Activated T-cell treated with anti-CD3 and anti-CD28 coated beads, Interleukin-2, amount 50 U/mL, for 48 hours (primary cell): ENCODE measurements at regions not wholly inside any gene's neighbourhood (a gene's known extent, or its start where the extent isn't known, plus 50 kb on each side); places are given as distances from the start of the nearest gene placed in this dataset.

Experiments
- DNase-seq, 2 experiments: peaks; one replicate each; pipeline ENCODE4 v3.0.0-alpha.2; 2020

GRCh38 chr12:92552412-92553108, 150.2 kb upstream of the PLEKHG7 start:
- no peak for DNase-seq

GRCh38 chr12:92551853-92552397, 150.9 kb upstream of the PLEKHG7 start:
- peak; percentile 65 to 67 for DNase-seq

- no peak for DNase-seq
These were observed 151.6 kb upstream of the PLEKHG7 start for GRCh38 chr12:92551210-92551609.

- DNase-seq: no peak
These were observed 152.1 kb upstream of the PLEKHG7 start for GRCh38 chr12:92550661-92551060.

GRCh38 chr12:92550254-92550653, 152.5 kb upstream of the PLEKHG7 start:
- no peak for DNase-seq

- DNase-seq: no peak
These were observed 153.3 kb upstream of the PLEKHG7 start for GRCh38 chr12:92549516-92549915.

- DNase-seq: no peak
These were observed 154.9 kb upstream of the PLEKHG7 start for GRCh38 chr12:92547906-92548305.

- DNase-seq: no peak
These were observed 155.4 kb upstream of the PLEKHG7 start for GRCh38 chr12:92547420-92547819.

GRCh38 chr12:92546635-92547348, 156.0 kb upstream of the PLEKHG7 start:
- DNase-seq: no peak

GRCh38 chr12:92546259-92546634, 156.5 kb upstream of the PLEKHG7 start:
- no peak for DNase-seq

GRCh38 chr12:92544322-92544721, 158.5 kb upstream of the PLEKHG7 start:
- DNase-seq: no peak

GRCh38 chr12:92543840-92544239, 158.9 kb upstream of the PLEKHG7 start:
- no peak for DNase-seq

- no peak for DNase-seq
These were observed 159.4 kb upstream of the PLEKHG7 start for GRCh38 chr12:92543359-92543758.

GRCh38 chr12:92541731-92542130, 161.1 kb upstream of the PLEKHG7 start:
- DNase-seq: no peak

- DNase-seq: no peak
These were observed 161.9 kb upstream of the PLEKHG7 start for GRCh38 chr12:92540782-92541423.

- peak in 1 of 2 experiments; percentile 28 for DNase-seq
These were observed 162.6 kb upstream of the PLEKHG7 start for GRCh38 chr12:92539976-92540781.

GRCh38 chr12:92539110-92539749, 163.6 kb upstream of the PLEKHG7 start:
- peak in 1 of 2 experiments; percentile 29 for DNase-seq

GRCh38 chr12:92537290-92537960, 165.4 kb upstream of the PLEKHG7 start:
- DNase-seq: no peak

- no peak for DNase-seq
These were observed 166.8 kb upstream of the PLEKHG7 start for GRCh38 chr12:92535961-92536360.

GRCh38 chr12:92533280-92533890, 169.4 kb upstream of the PLEKHG7 start:
- DNase-seq: no peak

GRCh38 chr12:92530706-92531105, 172.1 kb upstream of the PLEKHG7 start:
- DNase-seq: no peak
